ENCODE measurements at regions not wholly inside any gene's neighbourhood (a gene's known extent, or its start where the extent isn't known, plus 50 kb on each side); places are given as distances from the start of the nearest gene placed in this dataset.

GRCh38 chr2:52732849-52733395 is 1034.7 kb upstream of the CHAC2 start:
- Histone ChIP-seq H3K79me2 (ENCODE audit: control insufficient read depth, insufficient read depth, low read length) (no peaks in the 10 kb centered on the region), H3K27me3 (ENCODE audit: control insufficient read depth, extremely low read depth, insufficient read depth, low read length) (no peaks in the 10 kb centered on the region), H3K27ac (ENCODE audit: control insufficient read depth, insufficient read depth, low read length) (no peak overlapping the region), H3K36me3 (ENCODE audit: control insufficient read depth in 2 of 2, extremely low read depth in 1 of 2, insufficient read depth in 2 of 2, low read length in 2 of 2) (no peaks in the 10 kb centered on the region), H3K9me3 (ENCODE audit: control insufficient read depth, low read depth, low read length) (no peaks in the 10 kb centered on the region), H2AFZ (ENCODE audit: control insufficient read depth, low read length) (no peak overlapping the region), H4K20me1 (ENCODE audit: control insufficient read depth, extremely low read depth, insufficient read depth, low read length) (no peaks in the 10 kb centered on the region), H3K4me1 (ENCODE audit: control insufficient read depth, extremely low read depth, insufficient read depth, low read length) (no peaks in the 10 kb centered on the region), H3K4me2 (ENCODE audit: control insufficient read depth, extremely low read depth, insufficient read depth, low read depth, low read length) (no peak overlapping the region), H3K9ac (ENCODE audit: control insufficient read depth, extremely low read depth, insufficient read depth, low read length) (no peak overlapping the region), H3K4me3 (ENCODE audit: control insufficient read depth in 2 of 3, extremely low read depth in 1 of 3, insufficient read depth in 2 of 3, low read depth in 1 of 3, low read length in 3 of 3) (no peak overlapping the region), H3K9me1 (ENCODE audit: control insufficient read depth, extremely low read depth, insufficient read depth, low read length) (no peaks in the 10 kb centered on the region)
- FAIRE-seq (no peak), DNase-seq (ENCODE audit: low read depth, low spot score) (no peak)
- dilution Hi-C loops (cut with MboI; ENCODE audit: extremely low pct_ligation_motif_present, low sequenced_read_pairs): no loop called here
- no peak for TF ChIP-seq CTCF (optimal IDR thresholded peaks at IDR 0.05 in 1 of 3, IDR thresholded peaks at IDR 0.05 in 1 of 3, conservative IDR thresholded peaks at IDR 0.05 in 1 of 3; ENCODE audit: extremely low read depth in 1 of 3, insufficient read depth in 2 of 3, low read length in 3 of 3)
- TF ChIP-seq EZH2 (IDR thresholded peaks at IDR 0.05; ENCODE audit: low read length): no peak

- no peaks in the 10 kb centered on the region for H3K4me1 ChIP-seq (ENCODE audit: control insufficient read depth, extremely low read depth, insufficient read depth, low read length)
- H3K27me3 ChIP-seq (ENCODE audit: control insufficient read depth, extremely low read depth, insufficient read depth, low read length): no peaks in the 10 kb centered on the region
- no peak overlapping the region for H3K4me2 ChIP-seq (ENCODE audit: control insufficient read depth, extremely low read depth, insufficient read depth, low read depth, low read length)
- H3K9me3 ChIP-seq (ENCODE audit: control insufficient read depth, low read depth, low read length): no peaks in the 10 kb centered on the region
- no peaks in the 10 kb centered on the region for H4K20me1 ChIP-seq (ENCODE audit: control insufficient read depth, extremely low read depth, insufficient read depth, low read length)
- H3K9ac ChIP-seq (ENCODE audit: control insufficient read depth, extremely low read depth, insufficient read depth, low read length): no peak overlapping the region
- no peaks in the 10 kb centered on the region for H3K36me3 ChIP-seq (ENCODE audit: control insufficient read depth in 2 of 2, extremely low read depth in 1 of 2, insufficient read depth in 2 of 2, low read length in 2 of 2)
- FAIRE-seq (no peak), DNase-seq (ENCODE audit: low read depth, low spot score) (no peak)
- H3K27ac ChIP-seq (ENCODE audit: control insufficient read depth, insufficient read depth, low read length): no peak overlapping the region
- H3K9me1 ChIP-seq (ENCODE audit: control insufficient read depth, extremely low read depth, insufficient read depth, low read length): no peaks in the 10 kb centered on the region
- H3K79me2 ChIP-seq (ENCODE audit: control insufficient read depth, insufficient read depth, low read length): no peaks in the 10 kb centered on the region
- dilution Hi-C loops (cut with MboI; ENCODE audit: extremely low pct_ligation_motif_present, low sequenced_read_pairs): no loop called here
- no peak for TF ChIP-seq CTCF (optimal IDR thresholded peaks at IDR 0.05 in 1 of 3, IDR thresholded peaks at IDR 0.05 in 1 of 3, conservative IDR thresholded peaks at IDR 0.05 in 1 of 3; ENCODE audit: extremely low read depth in 1 of 3, insufficient read depth in 2 of 3, low read length in 3 of 3)
- TF ChIP-seq EZH2 (IDR thresholded peaks at IDR 0.05; ENCODE audit: low read length): no peak
- no peak overlapping the region for H3K4me3 ChIP-seq (ENCODE audit: control insufficient read depth in 2 of 3, extremely low read depth in 1 of 3, insufficient read depth in 2 of 3, low read depth in 1 of 3, low read length in 3 of 3)
- H2AFZ ChIP-seq (ENCODE audit: control insufficient read depth, low read length): no peak overlapping the region
These were observed 1043.0 kb upstream of the CHAC2 start for GRCh38 chr2:52724585-52724984.
